K562 (cell line): ENCODE measurements at regions not wholly inside any gene's neighbourhood (a gene's known extent, or its start where the extent isn't known, plus 50 kb on each side); places are given as distances from the start of the nearest gene placed in this dataset.

Source experiments
- ATAC-seq: fragments of 200-7000 bp; cut with Tn5 transposase; 3 replicates; pipeline ENCODE4 v1.9.1; 2020; ENCODE audit warnings: moderate library complexity
- BruUV-seq: library from RNA; stranded (reverse); fragments of 400-500 nt; replicated peaks from 2 replicates; lab custom pipeline; 2021; lab: Mats Ljungman, UMichigan
- CTCF ChIA-PET: fragments of 300-600 bp; formaldehyde crosslinking; extraction: SDS; loops from one replicate; lab custom pipeline; 2021; ENCODE audit warnings: low intra/inter-chr PET ratio; lab: Yijun Ruan, JAX
- POLR2A ChIA-PET: fragments of 300-600, 350-650 bp; sonication (Branson Sonifier 250); formaldehyde crosslinking; extraction: SDS; loops from one replicate; lab custom pipeline; 2021; ENCODE audit warnings: antibody characterized with exemption, inconsistent platforms; lab: Yijun Ruan, JAX
- DNase-seq, 4 experiments: peaks; one replicate each; pipeline versions ENCODE4 v3.0.0 to v3.0.0-alpha.2; 2011 to 2018; ENCODE audit warnings: low spot score in 3 of 4, mixed read lengths in 3 of 4; ENCODE audit errors: extremely low read depth in 1 of 4
- FAIRE-seq: peaks from 2 replicates; lab custom pipeline; 2011; peaks lifted over from hg19 to GRCh38; lab: Jason Lieb, UNC
- H2AFZ ChIP-seq: 2 replicates; pipeline ENCODE4 v1.6.0; 2011; ENCODE audit warnings: low read depth, low read length, control low read depth, inconsistent platforms
- H3K27ac ChIP-seq: fragments of 200-600 bp; 3 replicates; pipeline ENCODE4 v1.8.0; 2011; ENCODE audit warnings: low read depth, mild to moderate bottlenecking, control low read depth, inconsistent platforms, low read length, moderate library complexity, mixed read lengths; ENCODE audit errors: extremely low read depth
- H3K27me3 ChIP-seq, 2 experiments: fragments of 300-600 bp in 1 of 2; 2 replicates in 1 of 2; 3 replicates in 1 of 2; pipeline versions ENCODE4 v1.6.0 to v1.8.0; 2011; ENCODE audit warnings: inconsistent platforms in 2 of 2, low read length in 2 of 2, mild to moderate bottlenecking in 1 of 2, mixed read lengths in 1 of 2, moderate library complexity in 1 of 2; ENCODE audit not compliant: control insufficient read depth in 2 of 2, insufficient read depth in 2 of 2
- H3K36me3 ChIP-seq: fragments of 300-600 bp; 3 replicates; pipeline ENCODE4 v1.8.0; 2011; ENCODE audit warnings: mild to moderate bottlenecking, low read length, inconsistent platforms; ENCODE audit not compliant: control insufficient read depth, insufficient read depth
- H3K4me1 ChIP-seq, 2 experiments: fragments of 200-600 bp in 1 of 2; replicated peaks in 1 of 2; 2 replicates in 1 of 2; 3 replicates in 1 of 2; pipeline versions ENCODE4 v1.5.1 to v1.8.0; 2011; ENCODE audit warnings: inconsistent platforms in 2 of 2, low read length in 2 of 2, mild to moderate bottlenecking in 1 of 2, mixed read lengths in 1 of 2, moderate library complexity in 1 of 2; ENCODE audit not compliant: control insufficient read depth in 2 of 2, insufficient read depth in 2 of 2
- H3K4me2 ChIP-seq: 2 replicates; pipeline ENCODE4 v1.6.1; 2011; ENCODE audit warnings: low read length, control low read depth, inconsistent platforms, mixed read lengths; ENCODE audit not compliant: insufficient read depth
- H3K4me3 ChIP-seq: fragments of 200-600 bp; sonication (generic), shearing (Covaris generic); 2 replicates; pipeline ENCODE4 v1.5.1; 2016; ENCODE audit warnings: control low read depth, inconsistent platforms
- H3K79me2 ChIP-seq: fragments of 200-600 bp; 3 replicates; pipeline ENCODE4 v1.8.0; 2011; ENCODE audit warnings: low read length, inconsistent platforms; ENCODE audit not compliant: control insufficient read depth, insufficient read depth
- H3K9ac ChIP-seq, 2 experiments: 2 replicates each; pipeline versions ENCODE4 v1.6.0 to v1.6.1; 2011; ENCODE audit warnings: low read depth in 2 of 2, low read length in 2 of 2, control low read depth in 1 of 2, inconsistent platforms in 1 of 2, mild to moderate bottlenecking in 1 of 2, mixed read lengths in 1 of 2; ENCODE audit not compliant: insufficient read depth in 1 of 2
- H3K9me1 ChIP-seq: one replicate; pipeline ENCODE4 v1.6.0; 2011; ENCODE audit warnings: inconsistent platforms, mild to moderate bottlenecking, low read length, moderate library complexity; ENCODE audit not compliant: control insufficient read depth, insufficient read depth
- H3K9me3 ChIP-seq: replicated peaks from 2 replicates; pipeline ENCODE4 v1.5.1; 2011; ENCODE audit warnings: low read depth, low read length, inconsistent platforms; ENCODE audit not compliant: control insufficient read depth, insufficient read depth
- H4K20me1 ChIP-seq: replicated peaks from 2 replicates; pipeline ENCODE4 v1.6.1; 2011; ENCODE audit warnings: low read length, inconsistent platforms, mixed read lengths; ENCODE audit not compliant: control insufficient read depth, insufficient read depth
- KLF1 ChIP-seq: fragments of 450-650 bp; IDR thresholded peaks from 2 replicates; pipeline ENCODE4 v1.6.1; 2016; ENCODE audit warnings: missing genetic modification characterization, missing compliant biosample characterization
- MECOM ChIP-seq: fragments of 250-450 bp; sonication (Bioruptor Pico); IDR thresholded peaks from 2 replicates; pipeline ENCODE4 v1.8.0; 2022; ENCODE audit warnings: inconsistent platforms
- SMC3 ChIP-seq: conservative IDR thresholded peaks from 2 replicates; pipeline ENCODE4 v1.6.1; 2011; ENCODE audit warnings: low read depth, low read length, improper control_type of control experiment; ENCODE audit not compliant: insufficient read depth
- YBX1 ChIP-seq: fragments of 450-650 bp; IDR thresholded peaks from 2 replicates; pipeline ENCODE4 v1.7.1; 2016; ENCODE audit warnings: mild to moderate bottlenecking
- ZKSCAN8 ChIP-seq: fragments of 200-800 bp; sonication (Bioruptor generic); IDR thresholded peaks from 2 replicates; pipeline ENCODE4 v1.6.1; 2016; ENCODE audit warnings: missing genetic modification characterization, missing compliant biosample characterization
- WGBS: fragments of 100-300 bp; shearing (Covaris generic); methylation state at CpG from one replicate; pipeline ENCODE4 v1.1.6; 2016; ENCODE audit warnings: low coverage, mixed read lengths; ENCODE audit not compliant: insufficient coverage; ENCODE audit errors: missing lambda C conversion rate; 5-methylcytosine and 5-hydroxymethylcytosine counted together
- in situ Hi-C: fragments of 300-500 bp; cut with MboI; formaldehyde crosslinking; loops from 4 replicates; pipeline ENCODE4 v1.15.0; 2018; ENCODE audit warnings: inconsistent platforms, mixed read lengths
- intact Hi-C: fragments of 100-400 bp; cut with micrococcal nuclease; formaldehyde crosslinking; loops from 2 replicates; pipeline ENCODE4 v1.14.2; 2022
- TF ChIP-seq, protein P1 (sequence below): fragments of 250-450 bp; sonication (Bioruptor Pico); IDR thresholded peaks from 2 replicates; pipeline ENCODE4 v1.4.0; 2020; ENCODE audit warnings: borderline replicate concordance
- TF ChIP-seq, protein P2 (sequence below), 2 experiments: fragments of 450-650 bp; formaldehyde crosslinking in 1 of 2; IDR thresholded peaks; 2 replicates each; pipeline versions ENCODE4 v1.4.0 to v1.6.1; 2014 to 2020; ENCODE audit warnings: mild to moderate bottlenecking in 2 of 2, borderline replicate concordance in 1 of 2, low read depth in 1 of 2

- TF ChIP-seq KLF1 (tag) (no peak), MECOM (CRISPR knock-in tag) (no peak), SMC3 (peak; percentile 50), YBX1 (no peak), ZKSCAN8 (CRISPR knock-in tag) (no peak)
These were observed 280.3 kb downstream of the CDC5L start (continued) for GRCh38 chr6:44667668-44668390.

DNA sequence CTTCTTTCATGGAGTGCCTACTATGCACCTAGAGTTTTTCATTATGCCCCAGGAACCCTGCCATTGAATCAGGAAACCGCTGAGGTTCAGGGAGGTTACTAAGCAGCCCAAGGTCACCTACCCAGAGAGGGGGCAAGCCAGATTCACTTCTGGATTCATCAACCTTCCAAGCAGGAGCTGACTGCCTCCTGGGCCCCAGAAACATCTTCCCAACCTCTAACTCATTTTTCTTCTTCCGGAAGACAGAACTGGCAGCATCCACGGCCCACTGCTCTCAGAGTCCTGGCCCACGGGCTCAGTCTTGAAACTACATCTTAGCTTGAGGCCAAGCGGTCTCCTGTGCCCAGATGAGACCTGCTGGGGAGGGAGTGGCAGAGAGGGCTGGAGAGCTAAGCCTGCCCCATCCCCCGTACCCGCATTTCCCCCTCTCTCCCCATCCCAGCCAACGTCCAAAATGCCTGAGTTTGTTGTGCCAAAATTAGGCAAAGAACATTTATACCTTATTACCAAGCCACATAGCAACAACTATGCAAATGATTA lies 281.0 kb downstream of the CDC5L start:
- POLR2A ChIA-PET: interaction anchor here (1.3 kb wide), 1 partner anchor 11 kb away, joined by 3 read pairs; no protein-coding TSS in a partner anchor
- ATAC-seq: no peak
- TF ChIP-seq, protein P1, sequence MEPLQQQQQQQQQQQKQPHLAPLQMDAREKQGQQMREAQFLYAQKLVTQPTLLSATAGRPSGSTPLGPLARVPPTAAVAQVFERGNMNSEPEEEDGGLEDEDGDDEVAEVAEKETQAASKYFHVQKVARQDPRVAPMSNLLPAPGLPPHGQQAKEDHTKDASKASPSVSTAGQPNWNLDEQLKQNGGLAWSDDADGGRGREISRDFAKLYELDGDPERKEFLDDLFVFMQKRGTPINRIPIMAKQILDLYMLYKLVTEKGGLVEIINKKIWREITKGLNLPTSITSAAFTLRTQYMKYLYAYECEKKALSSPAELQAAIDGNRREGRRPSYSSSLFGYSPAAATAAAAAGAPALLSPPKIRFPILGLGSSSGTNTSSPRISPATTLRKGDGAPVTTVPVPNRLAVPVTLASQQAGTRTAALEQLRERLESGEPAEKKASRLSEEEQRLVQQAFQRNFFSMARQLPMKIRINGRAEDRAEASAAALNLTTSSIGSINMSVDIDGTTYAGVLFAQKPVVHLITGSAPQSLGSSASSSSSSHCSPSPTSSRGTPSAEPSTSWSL: no peak
- TF ChIP-seq, protein P2, sequence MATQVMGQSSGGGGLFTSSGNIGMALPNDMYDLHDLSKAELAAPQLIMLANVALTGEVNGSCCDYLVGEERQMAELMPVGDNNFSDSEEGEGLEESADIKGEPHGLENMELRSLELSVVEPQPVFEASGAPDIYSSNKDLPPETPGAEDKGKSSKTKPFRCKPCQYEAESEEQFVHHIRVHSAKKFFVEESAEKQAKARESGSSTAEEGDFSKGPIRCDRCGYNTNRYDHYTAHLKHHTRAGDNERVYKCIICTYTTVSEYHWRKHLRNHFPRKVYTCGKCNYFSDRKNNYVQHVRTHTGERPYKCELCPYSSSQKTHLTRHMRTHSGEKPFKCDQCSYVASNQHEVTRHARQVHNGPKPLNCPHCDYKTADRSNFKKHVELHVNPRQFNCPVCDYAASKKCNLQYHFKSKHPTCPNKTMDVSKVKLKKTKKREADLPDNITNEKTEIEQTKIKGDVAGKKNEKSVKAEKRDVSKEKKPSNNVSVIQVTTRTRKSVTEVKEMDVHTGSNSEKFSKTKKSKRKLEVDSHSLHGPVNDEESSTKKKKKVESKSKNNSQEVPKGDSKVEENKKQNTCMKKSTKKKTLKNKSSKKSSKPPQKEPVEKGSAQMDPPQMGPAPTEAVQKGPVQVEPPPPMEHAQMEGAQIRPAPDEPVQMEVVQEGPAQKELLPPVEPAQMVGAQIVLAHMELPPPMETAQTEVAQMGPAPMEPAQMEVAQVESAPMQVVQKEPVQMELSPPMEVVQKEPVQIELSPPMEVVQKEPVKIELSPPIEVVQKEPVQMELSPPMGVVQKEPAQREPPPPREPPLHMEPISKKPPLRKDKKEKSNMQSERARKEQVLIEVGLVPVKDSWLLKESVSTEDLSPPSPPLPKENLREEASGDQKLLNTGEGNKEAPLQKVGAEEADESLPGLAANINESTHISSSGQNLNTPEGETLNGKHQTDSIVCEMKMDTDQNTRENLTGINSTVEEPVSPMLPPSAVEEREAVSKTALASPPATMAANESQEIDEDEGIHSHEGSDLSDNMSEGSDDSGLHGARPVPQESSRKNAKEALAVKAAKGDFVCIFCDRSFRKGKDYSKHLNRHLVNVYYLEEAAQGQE (IDR thresholded peaks at IDR 0.05; ENCODE audit: borderline replicate concordance): 0 out of 2 replicates have a peak, but pooled peaks have one; percentile 1
- TF ChIP-seq, protein P2 (CRISPR knock-in tag; IDR thresholded peaks at IDR 0.05; ENCODE audit: low read depth): no peak

More for the DNA sequence above, 281.0 kb downstream of the CDC5L start:
- intact Hi-C loops: no loop called here
- in situ Hi-C loops: loop anchor here (10.0 kb wide), 1 partner anchor 746 kb away; no protein-coding TSS in a partner anchor
- Histone ChIP-seq H3K4me3 (no peak overlapping the region), H4K20me1 (0 out of 2 replicates have a peak, but pooled peaks cover 4% of the 10 kb centered on the region), H3K9me1 (no peaks in the 10 kb centered on the region), H3K9ac (no peak overlapping the region), H3K4me2 (no peak overlapping the region), H3K9me3 (no peaks in the 10 kb centered on the region), H3K27me3 (peaks cover 4 to 48% of the 10 kb centered on the region in 2 experiments), H3K27ac (no peak overlapping the region), H3K4me1 (no peaks in the 10 kb centered on the region), H3K79me2 (no peaks in the 10 kb centered on the region), H3K36me3 (no peaks in the 10 kb centered on the region), H2AFZ (no peak overlapping the region)
- CTCF ChIA-PET: no interaction called here
- FAIRE-seq (no peak), DNase-seq (no peak)
- 0% methylated on average over 8 of the region's 8 CpGs for WGBS
- no TSS peak for BruUV-seq
